ENCODE measurements at regions not wholly inside any gene's neighbourhood (a gene's known extent, or its start where the extent isn't known, plus 50 kb on each side); places are given as distances from the start of the nearest gene placed in this dataset.
"Not testable (repeated sequence)": the region's sequence is repeated elsewhere in the genome, so short reads cannot be mapped to it uniquely, and the experiment has no call there.

GRCh38 chr5:82532075-82532474 lies 253.9 kb upstream of the RPS23 start:
- DNase-seq (ENCODE audit: low read depth in 4 of 6, low spot score in 6 of 6); H3K36me3 ChIP-seq (ENCODE audit: control insufficient read depth, insufficient read depth, low read length); H3K4me3 ChIP-seq (ENCODE audit: low read depth, low read length); H3K27me3 ChIP-seq (ENCODE audit: control insufficient read depth, insufficient read depth, low read length); H3K9me3 ChIP-seq (ENCODE audit: control insufficient read depth, insufficient read depth, low read length); H3K4me1 ChIP-seq (ENCODE audit: control insufficient read depth, insufficient read depth, low read length); H3K27ac ChIP-seq (ENCODE audit: low read depth, low read length): not testable (repeated sequence)
- WGBS (ENCODE audit: insufficient coverage), result 94% methylated on average over 2 of the region's 2 CpGs

GRCh38 chr5:82526540-82526939 lies 248.4 kb upstream of the RPS23 start:
- H3K36me3 ChIP-seq (ENCODE audit: control insufficient read depth, insufficient read depth, low read length), result no peaks in the 10 kb centered on the region

GRCh38 chr5:82525626-82526025 lies 247.5 kb upstream of the RPS23 start:
- no peak overlapping the region for H3K4me3 ChIP-seq (ENCODE audit: low read depth, low read length)

More at GRCh38 chr5:82526540-82526939, 248.4 kb upstream of the RPS23 start:
- H3K27me3 ChIP-seq (ENCODE audit: control insufficient read depth, insufficient read depth, low read length), result no peaks in the 10 kb centered on the region
- WGBS (ENCODE audit: insufficient coverage), result no CpG with 5 or more reads among the region's 2 CpGs
- no peak overlapping the region for H3K4me3 ChIP-seq (ENCODE audit: low read depth, low read length)
- H3K27ac ChIP-seq (ENCODE audit: low read depth, low read length), result no peak overlapping the region
- H3K9me3 ChIP-seq (ENCODE audit: control insufficient read depth, insufficient read depth, low read length), result no peaks in the 10 kb centered on the region
- H3K4me1 ChIP-seq (ENCODE audit: control insufficient read depth, insufficient read depth, low read length), result no peaks in the 10 kb centered on the region
- DNase-seq (ENCODE audit: low read depth in 4 of 6, low spot score in 6 of 6), result no peak

GRCh38 chr5:82523633-82524032 lies 245.5 kb upstream of the RPS23 start:
- H3K4me3 ChIP-seq (ENCODE audit: low read depth, low read length), result no peak overlapping the region
- no peak for DNase-seq (ENCODE audit: low read depth in 4 of 6, low spot score in 6 of 6)
- 94% methylated on average over 2 of the region's 2 CpGs for WGBS (ENCODE audit: insufficient coverage)
- H3K27me3 ChIP-seq (ENCODE audit: control insufficient read depth, insufficient read depth, low read length), result no peaks in the 10 kb centered on the region
- no peaks in the 10 kb centered on the region for H3K4me1 ChIP-seq (ENCODE audit: control insufficient read depth, insufficient read depth, low read length)
- H3K9me3 ChIP-seq (ENCODE audit: control insufficient read depth, insufficient read depth, low read length), result no peaks in the 10 kb centered on the region
- H3K36me3 ChIP-seq (ENCODE audit: control insufficient read depth, insufficient read depth, low read length), result no peaks in the 10 kb centered on the region
- H3K27ac ChIP-seq (ENCODE audit: low read depth, low read length), result no peak overlapping the region

More at GRCh38 chr5:82525626-82526025, 247.5 kb upstream of the RPS23 start:
- Histone ChIP-seq H3K27ac (ENCODE audit: low read depth, low read length) (no peak overlapping the region), H3K36me3 (ENCODE audit: control insufficient read depth, insufficient read depth, low read length) (no peaks in the 10 kb centered on the region), H3K27me3 (ENCODE audit: control insufficient read depth, insufficient read depth, low read length) (no peaks in the 10 kb centered on the region), H3K4me1 (ENCODE audit: control insufficient read depth, insufficient read depth, low read length) (no peaks in the 10 kb centered on the region), H3K9me3 (ENCODE audit: control insufficient read depth, insufficient read depth, low read length) (no peaks in the 10 kb centered on the region)
- WGBS (ENCODE audit: insufficient coverage), result 74% methylated on average over 2 of the region's 3 CpGs
- no peak for DNase-seq (ENCODE audit: low read depth in 4 of 6, low spot score in 6 of 6)

- H3K27me3 ChIP-seq (ENCODE audit: control insufficient read depth, insufficient read depth, low read length), result no peaks in the 10 kb centered on the region
- no peaks in the 10 kb centered on the region for H3K36me3 ChIP-seq (ENCODE audit: control insufficient read depth, insufficient read depth, low read length)
- no peak overlapping the region for H3K27ac ChIP-seq (ENCODE audit: low read depth, low read length)
- no peaks in the 10 kb centered on the region for H3K4me1 ChIP-seq (ENCODE audit: control insufficient read depth, insufficient read depth, low read length)
- no peak overlapping the region for H3K4me3 ChIP-seq (ENCODE audit: low read depth, low read length)
- DNase-seq (ENCODE audit: low read depth in 4 of 6, low spot score in 6 of 6), result peak in 2 of 6 donors; percentile 64 to 74
- 23% methylated on average over 2 of the region's 7 CpGs for WGBS (ENCODE audit: insufficient coverage)
- H3K9me3 ChIP-seq (ENCODE audit: control insufficient read depth, insufficient read depth, low read length), result no peaks in the 10 kb centered on the region
These were observed 244.7 kb upstream of the RPS23 start for GRCh38 chr5:82522897-82523296.

GRCh38 chr5:82521431-82522051 lies 243.4 kb upstream of the RPS23 start:
- Histone ChIP-seq H3K4me1 (ENCODE audit: control insufficient read depth, insufficient read depth, low read length) (no peaks in the 10 kb centered on the region), H3K27me3 (ENCODE audit: control insufficient read depth, insufficient read depth, low read length) (no peaks in the 10 kb centered on the region), H3K27ac (ENCODE audit: low read depth, low read length) (no peak overlapping the region), H3K9me3 (ENCODE audit: control insufficient read depth, insufficient read depth, low read length) (no peaks in the 10 kb centered on the region), H3K36me3 (ENCODE audit: control insufficient read depth, insufficient read depth, low read length) (no peaks in the 10 kb centered on the region), H3K4me3 (ENCODE audit: low read depth, low read length) (no peak overlapping the region)
- WGBS (ENCODE audit: insufficient coverage), result 97% methylated on average over 2 of the region's 4 CpGs
- no peak for DNase-seq (ENCODE audit: low read depth in 4 of 6, low spot score in 6 of 6)

GRCh38 chr5:82519558-82519957 lies 241.4 kb upstream of the RPS23 start:
- 87% methylated on average over 2 of the region's 3 CpGs for WGBS (ENCODE audit: insufficient coverage)
- DNase-seq (ENCODE audit: low read depth in 4 of 6, low spot score in 6 of 6), result no peak
- Histone ChIP-seq H3K4me1 (ENCODE audit: control insufficient read depth, insufficient read depth, low read length) (no peaks in the 10 kb centered on the region), H3K27me3 (ENCODE audit: control insufficient read depth, insufficient read depth, low read length) (no peaks in the 10 kb centered on the region), H3K27ac (ENCODE audit: low read depth, low read length) (no peak overlapping the region), H3K9me3 (ENCODE audit: control insufficient read depth, insufficient read depth, low read length) (no peaks in the 10 kb centered on the region), H3K36me3 (ENCODE audit: control insufficient read depth, insufficient read depth, low read length) (no peaks in the 10 kb centered on the region), H3K4me3 (ENCODE audit: low read depth, low read length) (no peak overlapping the region)

- H3K4me3 ChIP-seq (ENCODE audit: low read depth, low read length), result no peak overlapping the region
- H3K4me1 ChIP-seq (ENCODE audit: control insufficient read depth, insufficient read depth, low read length), result no peaks in the 10 kb centered on the region
- no peak for DNase-seq (ENCODE audit: low read depth in 4 of 6, low spot score in 6 of 6)
- H3K36me3 ChIP-seq (ENCODE audit: control insufficient read depth, insufficient read depth, low read length), result no peaks in the 10 kb centered on the region
- no peaks in the 10 kb centered on the region for H3K27me3 ChIP-seq (ENCODE audit: control insufficient read depth, insufficient read depth, low read length)
- no peaks in the 10 kb centered on the region for H3K9me3 ChIP-seq (ENCODE audit: control insufficient read depth, insufficient read depth, low read length)
- no CpG with 5 or more reads among the region's 4 CpGs for WGBS (ENCODE audit: insufficient coverage)
- no peak overlapping the region for H3K27ac ChIP-seq (ENCODE audit: low read depth, low read length)
These were observed 239.5 kb upstream of the RPS23 start for GRCh38 chr5:82517544-82518075.

GRCh38 chr5:82513738-82514137 lies 235.6 kb upstream of the RPS23 start:
- Histone ChIP-seq H3K4me3 (ENCODE audit: low read depth, low read length) (no peak overlapping the region), H3K4me1 (ENCODE audit: control insufficient read depth, insufficient read depth, low read length) (no peaks in the 10 kb centered on the region), H3K27ac (ENCODE audit: low read depth, low read length) (no peak overlapping the region), H3K36me3 (ENCODE audit: control insufficient read depth, insufficient read depth, low read length) (no peaks in the 10 kb centered on the region), H3K27me3 (ENCODE audit: control insufficient read depth, insufficient read depth, low read length) (no peaks in the 10 kb centered on the region), H3K9me3 (ENCODE audit: control insufficient read depth, insufficient read depth, low read length) (no peaks in the 10 kb centered on the region)
- 29% methylated on average over 1 of the region's 5 CpGs for WGBS (ENCODE audit: insufficient coverage)
- peak in 2 of 6 donors; percentile 36 to 57 for DNase-seq (ENCODE audit: low read depth in 4 of 6, low spot score in 6 of 6)

- WGBS (ENCODE audit: insufficient coverage), result no CpG with 5 or more reads among the region's 2 CpGs
- Histone ChIP-seq H3K27ac (ENCODE audit: low read depth, low read length) (no peak overlapping the region), H3K4me3 (ENCODE audit: low read depth, low read length) (no peak overlapping the region), H3K27me3 (ENCODE audit: control insufficient read depth, insufficient read depth, low read length) (no peaks in the 10 kb centered on the region), H3K36me3 (ENCODE audit: control insufficient read depth, insufficient read depth, low read length) (no peaks in the 10 kb centered on the region), H3K9me3 (ENCODE audit: control insufficient read depth, insufficient read depth, low read length) (no peaks in the 10 kb centered on the region), H3K4me1 (ENCODE audit: control insufficient read depth, insufficient read depth, low read length) (no peaks in the 10 kb centered on the region)
- no peak for DNase-seq (ENCODE audit: low read depth in 4 of 6, low spot score in 6 of 6)
These were observed 233.9 kb upstream of the RPS23 start for GRCh38 chr5:82512025-82512424.
